ENCODE measurements at regions not wholly inside any gene's neighbourhood (a gene's known extent, or its start where the extent isn't known, plus 50 kb on each side); places are given as distances from the start of the nearest gene placed in this dataset.
"Not testable (repeated sequence)": the region's sequence is repeated elsewhere in the genome, so short reads cannot be mapped to it uniquely, and the experiment has no call there.

- Histone ChIP-seq H3K36me3 (ENCODE audit: control insufficient read depth, insufficient read depth, low read length) (no peaks in the 10 kb centered on the region), H3K9ac (ENCODE audit: insufficient read depth, low read length) (no peak overlapping the region), H3K4me2 (ENCODE audit: extremely low read depth, insufficient read depth, low read length) (no peak overlapping the region), H3K4me3 (replicated peaks in 1 of 4; ENCODE audit: control extremely low read depth in 1 of 4, insufficient read depth in 1 of 4, low read depth in 3 of 4, low read length in 4 of 4) (no peak overlapping the region), H3K9me3 (ENCODE audit: control insufficient read depth, insufficient read depth, low read depth, low read length) (no peaks in the 10 kb centered on the region), H3K4me1 (ENCODE audit: control insufficient read depth, extremely low read depth, insufficient read depth, low read length) (no peaks in the 10 kb centered on the region), H3K27ac (ENCODE audit: insufficient read depth, low read length) (no peak overlapping the region), H3K79me2 (ENCODE audit: control insufficient read depth, insufficient read depth, low read length) (no peaks in the 10 kb centered on the region), H3K27me3 (ENCODE audit: control insufficient read depth, insufficient read depth, low read length) (no peaks in the 10 kb centered on the region), H4K20me1 (ENCODE audit: control insufficient read depth, extremely low read depth, insufficient read depth, low read length) (no peaks in the 10 kb centered on the region), H2AFZ (ENCODE audit: low read length) (no peak overlapping the region)
- no peak for DNase-seq (ENCODE audit: low read depth in 2 of 2)
- TF ChIP-seq CTCF (conservative IDR thresholded peaks at IDR 0.05 in 1 of 2, IDR thresholded peaks at IDR 0.05 in 1 of 2; ENCODE audit: low read depth in 1 of 2, low read length in 2 of 2) (no peak), EZH2 (IDR thresholded peaks at IDR 0.05; ENCODE audit: low read length, missing control alignments) (no peak)
Observed at GRCh38 chr3:88879905-88880304, 227.5 kb upstream of the EPHA3 start.

- TF ChIP-seq CTCF (conservative IDR thresholded peaks at IDR 0.05 in 1 of 2, IDR thresholded peaks at IDR 0.05 in 1 of 2; ENCODE audit: low read depth in 1 of 2, low read length in 2 of 2) (no peak), EZH2 (IDR thresholded peaks at IDR 0.05; ENCODE audit: low read length, missing control alignments) (no peak)
- H3K9ac ChIP-seq (ENCODE audit: insufficient read depth, low read length): no peak overlapping the region
- H2AFZ ChIP-seq (ENCODE audit: low read length): no peak overlapping the region
- H3K4me3 ChIP-seq (replicated peaks in 1 of 4; ENCODE audit: control extremely low read depth in 1 of 4, insufficient read depth in 1 of 4, low read depth in 3 of 4, low read length in 4 of 4): no peak overlapping the region
- H3K27ac ChIP-seq (ENCODE audit: insufficient read depth, low read length): no peak overlapping the region
- no peaks in the 10 kb centered on the region for H3K9me3 ChIP-seq (ENCODE audit: control insufficient read depth, insufficient read depth, low read depth, low read length)
- no peaks in the 10 kb centered on the region for H3K27me3 ChIP-seq (ENCODE audit: control insufficient read depth, insufficient read depth, low read length)
- no peak overlapping the region for H3K4me2 ChIP-seq (ENCODE audit: extremely low read depth, insufficient read depth, low read length)
- DNase-seq (ENCODE audit: low read depth in 2 of 2): no peak
- H3K79me2 ChIP-seq (ENCODE audit: control insufficient read depth, insufficient read depth, low read length): no peaks in the 10 kb centered on the region
- no peaks in the 10 kb centered on the region for H3K4me1 ChIP-seq (ENCODE audit: control insufficient read depth, extremely low read depth, insufficient read depth, low read length)
- no peaks in the 10 kb centered on the region for H4K20me1 ChIP-seq (ENCODE audit: control insufficient read depth, extremely low read depth, insufficient read depth, low read length)
- no peaks in the 10 kb centered on the region for H3K36me3 ChIP-seq (ENCODE audit: control insufficient read depth, insufficient read depth, low read length)
Observed at GRCh38 chr3:88882121-88882520, 225.3 kb upstream of the EPHA3 start.

DNA sequence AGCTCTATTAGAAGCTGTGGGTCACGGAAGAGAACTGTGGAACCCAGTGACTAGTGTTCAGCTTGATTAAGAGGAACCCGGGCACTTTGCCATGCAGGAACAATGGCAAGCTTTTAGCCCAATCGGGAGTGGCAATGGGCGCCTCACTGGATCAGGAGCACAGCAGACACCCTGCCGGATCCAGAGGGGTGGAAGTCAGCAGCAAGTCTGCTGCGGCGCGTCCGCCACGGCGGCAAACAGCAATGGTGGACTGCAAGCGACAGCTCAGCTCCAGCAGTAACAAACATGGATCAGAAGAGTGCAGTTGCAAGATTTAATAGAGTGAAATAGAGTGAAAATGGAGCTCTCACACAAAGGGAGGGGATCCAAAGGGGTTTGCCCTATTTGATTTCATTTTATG lies 220.8 kb upstream of the EPHA3 start:
- not testable (repeated sequence) for H3K4me3 ChIP-seq (replicated peaks in 1 of 4; ENCODE audit: control extremely low read depth in 1 of 4, insufficient read depth in 1 of 4, low read depth in 3 of 4, low read length in 4 of 4); H3K27me3 ChIP-seq (ENCODE audit: control insufficient read depth, insufficient read depth, low read length); H3K4me1 ChIP-seq (ENCODE audit: control insufficient read depth, extremely low read depth, insufficient read depth, low read length); H3K36me3 ChIP-seq (ENCODE audit: control insufficient read depth, insufficient read depth, low read length); H3K27ac ChIP-seq (ENCODE audit: insufficient read depth, low read length); H4K20me1 ChIP-seq (ENCODE audit: control insufficient read depth, extremely low read depth, insufficient read depth, low read length); H3K9ac ChIP-seq (ENCODE audit: insufficient read depth, low read length); DNase-seq (ENCODE audit: low read depth in 2 of 2); H3K9me3 ChIP-seq (ENCODE audit: control insufficient read depth, insufficient read depth, low read depth, low read length); H2AFZ ChIP-seq (ENCODE audit: low read length); H3K79me2 ChIP-seq (ENCODE audit: control insufficient read depth, insufficient read depth, low read length); H3K4me2 ChIP-seq (ENCODE audit: extremely low read depth, insufficient read depth, low read length)

DNA sequence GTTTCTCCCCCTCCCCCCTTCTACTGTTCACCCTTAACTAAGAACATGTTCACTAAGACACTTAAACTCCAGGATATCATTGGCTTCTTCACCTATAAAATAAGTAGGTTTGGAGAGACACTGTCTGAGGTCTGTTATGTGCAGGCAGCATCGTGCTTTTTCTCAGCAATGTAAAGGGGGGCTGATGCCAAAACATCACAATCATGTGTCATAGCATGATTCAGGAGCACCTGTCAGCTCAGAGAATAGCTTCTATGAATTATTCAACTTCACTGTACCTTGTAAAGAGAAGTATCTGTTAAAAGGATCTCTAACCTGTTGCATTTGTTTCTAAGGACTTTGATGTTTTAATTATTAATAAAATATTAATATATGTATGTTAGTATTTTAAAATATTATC lies 211.4 kb upstream of the EPHA3 start:
- no peaks in the 10 kb centered on the region for H3K9me3 ChIP-seq (ENCODE audit: control insufficient read depth, insufficient read depth, low read depth, low read length)
- no peak overlapping the region for H3K4me2 ChIP-seq (ENCODE audit: extremely low read depth, insufficient read depth, low read length)
- H4K20me1 ChIP-seq (ENCODE audit: control insufficient read depth, extremely low read depth, insufficient read depth, low read length): no peaks in the 10 kb centered on the region
- no peaks in the 10 kb centered on the region for H3K27me3 ChIP-seq (ENCODE audit: control insufficient read depth, insufficient read depth, low read length)
- H3K27ac ChIP-seq (ENCODE audit: insufficient read depth, low read length): no peak overlapping the region
- TF ChIP-seq EZH2 (IDR thresholded peaks at IDR 0.05; ENCODE audit: low read length, missing control alignments) (no peak), CTCF (conservative IDR thresholded peaks at IDR 0.05 in 1 of 2, IDR thresholded peaks at IDR 0.05 in 1 of 2; ENCODE audit: low read depth in 1 of 2, low read length in 2 of 2) (no peak)
- H2AFZ ChIP-seq (ENCODE audit: low read length): no peak overlapping the region
- H3K9ac ChIP-seq (ENCODE audit: insufficient read depth, low read length): no peak overlapping the region
- no peaks in the 10 kb centered on the region for H3K4me1 ChIP-seq (ENCODE audit: control insufficient read depth, extremely low read depth, insufficient read depth, low read length)
- no peaks in the 10 kb centered on the region for H3K79me2 ChIP-seq (ENCODE audit: control insufficient read depth, insufficient read depth, low read length)
- H3K4me3 ChIP-seq (replicated peaks in 1 of 4; ENCODE audit: control extremely low read depth in 1 of 4, insufficient read depth in 1 of 4, low read depth in 3 of 4, low read length in 4 of 4): no peak overlapping the region
- no peaks in the 10 kb centered on the region for H3K36me3 ChIP-seq (ENCODE audit: control insufficient read depth, insufficient read depth, low read length)
- DNase-seq (ENCODE audit: low read depth in 2 of 2): no peak
